ENCODE measurements at regions not wholly inside any gene's neighbourhood (a gene's known extent, or its start where the extent isn't known, plus 50 kb on each side); places are given as distances from the start of the nearest gene placed in this dataset.

DNA sequence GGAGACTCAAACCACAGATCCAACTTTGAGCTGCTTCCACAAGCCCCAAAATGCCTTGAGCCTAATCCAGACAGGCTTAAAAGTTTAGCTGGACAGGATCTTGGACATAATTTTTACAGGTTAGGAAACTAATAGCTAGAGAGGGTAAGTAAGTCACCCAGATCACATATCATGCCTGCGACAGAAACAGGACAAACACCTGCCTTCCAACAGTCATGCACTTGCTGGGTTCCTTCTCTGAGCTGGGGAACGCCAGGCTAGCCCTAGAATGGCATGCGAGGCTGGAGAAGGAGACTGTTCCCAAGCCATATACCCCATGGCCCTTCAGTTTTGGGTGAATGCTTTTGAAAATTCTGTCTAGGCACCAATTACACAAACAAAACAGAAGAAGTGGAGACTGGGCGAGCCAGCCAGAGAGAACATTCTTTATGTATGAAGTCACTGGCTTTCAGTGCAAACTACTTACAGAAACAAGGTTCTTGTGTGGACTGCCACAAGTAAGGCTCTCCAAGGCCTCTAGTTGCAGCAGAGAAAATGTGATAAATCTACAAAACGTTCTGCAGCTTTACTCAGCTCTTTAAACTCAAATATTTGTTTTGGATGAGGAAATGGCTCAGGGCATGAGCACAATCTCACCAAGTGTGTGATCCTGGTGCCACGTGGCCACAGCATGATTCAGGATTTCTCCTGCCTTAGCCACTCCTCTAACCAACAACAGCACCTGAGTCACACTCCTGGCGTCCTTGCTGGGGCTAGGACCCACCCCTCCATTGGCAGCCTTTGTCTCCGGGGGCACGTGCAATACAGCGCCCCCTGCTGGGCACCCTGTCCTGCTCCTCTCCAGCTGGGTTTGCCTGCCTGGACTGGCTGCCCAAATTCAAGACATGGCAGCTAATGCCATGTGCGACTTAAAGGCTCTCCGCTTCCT, 73.4 kb upstream of the UBL3 start:
- no peak for FAIRE-seq
- no peak for TF ChIP-seq POLR2A (IDR thresholded peaks at IDR 0.05; ENCODE audit: low read depth, low read length)
- peak; percentile 58 for DNase-seq (ENCODE audit: insufficient read length, low spot score)

DNA sequence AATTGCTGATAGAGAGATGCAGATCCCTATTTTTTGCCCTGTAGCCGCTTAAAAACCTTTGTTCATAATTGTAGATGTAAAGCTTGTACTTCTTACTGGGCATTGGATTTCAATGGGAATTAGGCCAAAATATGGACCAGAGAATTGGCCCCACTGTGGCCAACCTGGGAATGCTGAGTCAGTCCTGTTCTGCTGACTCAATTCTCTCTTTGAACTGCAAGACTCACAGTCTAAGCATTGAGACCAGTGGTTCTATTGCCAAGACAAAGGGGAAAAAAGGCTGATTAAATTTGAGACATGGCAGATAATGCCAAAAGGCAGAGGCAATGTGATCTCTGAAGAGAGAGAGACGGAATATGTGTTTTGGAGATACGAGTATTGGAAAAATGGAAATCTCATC, 72.5 kb upstream of the UBL3 start:
- no peak for TF ChIP-seq POLR2A (IDR thresholded peaks at IDR 0.05; ENCODE audit: low read depth, low read length)
- FAIRE-seq, result no peak

GRCh38 chr13:29922281-29922821, 71.9 kb upstream of the UBL3 start:
- FAIRE-seq, result no peak
- TF ChIP-seq POLR2A (IDR thresholded peaks at IDR 0.05; ENCODE audit: low read depth, low read length), result no peak
- no peak for DNase-seq (ENCODE audit: insufficient read length, low spot score)

More for the DNA sequence above, 72.5 kb upstream of the UBL3 start:
- no peak for DNase-seq (ENCODE audit: insufficient read length, low spot score)

DNA sequence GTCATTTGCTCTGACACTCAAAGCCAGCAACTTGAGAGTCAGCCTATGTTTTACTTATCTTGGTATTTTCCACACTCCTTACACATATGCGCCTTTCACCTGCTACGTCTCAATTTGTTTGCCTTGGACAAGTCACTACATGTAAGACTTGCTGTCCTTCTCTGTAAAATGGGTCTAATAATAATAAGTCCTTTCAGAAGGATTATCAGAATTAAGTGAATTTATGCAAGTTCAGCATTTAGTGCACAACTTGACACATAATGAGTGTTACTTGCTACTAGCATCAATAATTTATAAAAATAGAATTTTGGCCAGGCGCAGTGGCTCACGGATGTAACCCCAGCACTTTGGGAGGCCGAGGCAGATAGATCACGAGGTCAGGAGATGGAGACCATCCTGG, 71.1 kb upstream of the UBL3 start:
- TF ChIP-seq POLR2A (IDR thresholded peaks at IDR 0.05; ENCODE audit: low read depth, low read length), result no peak
- DNase-seq (ENCODE audit: insufficient read length, low spot score) (no peak), FAIRE-seq (no peak)

GRCh38 chr13:29920025-29920643, 69.7 kb upstream of the UBL3 start:
- TF ChIP-seq POLR2A (IDR thresholded peaks at IDR 0.05; ENCODE audit: low read depth, low read length), result no peak
- DNase-seq (ENCODE audit: insufficient read length, low spot score) (no peak), FAIRE-seq (no peak)

DNA sequence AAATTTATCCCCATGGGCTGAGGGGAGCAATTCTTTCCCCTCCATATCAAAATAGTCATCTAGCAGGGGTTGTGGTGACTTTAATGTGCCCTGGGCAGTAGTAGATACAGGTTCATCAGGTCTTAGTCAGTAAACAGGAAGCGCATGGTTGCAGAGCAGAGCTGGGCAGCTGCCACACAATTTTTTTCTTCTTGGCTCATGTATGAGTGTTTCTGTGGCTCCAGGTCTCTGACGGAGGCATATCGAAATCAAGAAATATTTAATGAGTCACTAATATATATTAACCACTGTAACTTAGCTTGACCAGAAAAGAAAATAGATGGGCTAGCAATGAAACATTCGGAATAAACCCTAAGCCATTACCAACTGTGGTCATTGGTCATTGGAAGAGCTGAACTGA, 68.4 kb upstream of the UBL3 start:
- no peak for TF ChIP-seq POLR2A (IDR thresholded peaks at IDR 0.05; ENCODE audit: low read depth, low read length)
- FAIRE-seq (no peak), DNase-seq (ENCODE audit: insufficient read length, low spot score) (no peak)

DNA sequence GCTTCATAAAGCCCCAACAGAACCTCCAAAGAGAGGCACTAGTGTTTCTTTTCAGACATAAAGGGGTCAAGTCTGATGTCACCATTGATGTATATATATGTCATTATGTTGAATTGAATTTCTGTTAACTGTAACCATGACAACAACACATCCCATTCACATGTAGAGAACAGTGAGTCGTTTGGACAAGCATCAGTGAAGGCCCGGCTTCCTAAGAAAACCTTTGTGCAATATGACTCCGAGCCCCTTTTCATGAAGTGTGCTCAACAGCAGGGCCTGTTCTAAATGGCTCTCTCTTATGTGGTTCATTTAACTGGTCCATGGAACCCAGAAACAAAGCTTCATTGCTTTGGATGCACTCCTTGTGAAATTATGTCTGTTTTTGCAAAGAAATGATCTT, 67.2 kb upstream of the UBL3 start:
- FAIRE-seq (no peak), DNase-seq (ENCODE audit: insufficient read length, low spot score) (no peak)

DNA sequence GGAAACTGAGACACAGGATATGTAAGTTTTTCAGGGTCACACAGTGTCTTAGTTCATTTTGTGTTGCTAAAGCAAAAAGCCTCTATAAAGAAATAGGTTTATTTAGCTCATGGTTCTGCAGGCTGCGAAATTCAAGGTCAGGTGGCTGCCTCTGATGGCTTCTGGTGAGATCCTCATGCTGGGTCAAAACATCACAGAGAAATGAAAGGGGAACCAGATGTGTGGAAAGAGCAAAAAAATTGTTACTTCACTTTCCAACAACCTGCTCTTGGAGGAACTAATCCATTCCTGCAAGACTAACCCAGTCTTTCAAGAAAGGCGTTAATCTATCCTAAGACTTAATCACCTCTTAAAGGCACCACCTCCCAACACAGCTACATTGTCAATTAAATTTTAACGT, 64.2 kb upstream of the UBL3 start:
- FAIRE-seq (no peak), DNase-seq (ENCODE audit: insufficient read length, low spot score) (no peak)
- no peak for TF ChIP-seq POLR2A (IDR thresholded peaks at IDR 0.05; ENCODE audit: low read depth, low read length)

More for the DNA sequence above, 67.2 kb upstream of the UBL3 start:
- no peak for TF ChIP-seq POLR2A (IDR thresholded peaks at IDR 0.05; ENCODE audit: low read depth, low read length)

DNA sequence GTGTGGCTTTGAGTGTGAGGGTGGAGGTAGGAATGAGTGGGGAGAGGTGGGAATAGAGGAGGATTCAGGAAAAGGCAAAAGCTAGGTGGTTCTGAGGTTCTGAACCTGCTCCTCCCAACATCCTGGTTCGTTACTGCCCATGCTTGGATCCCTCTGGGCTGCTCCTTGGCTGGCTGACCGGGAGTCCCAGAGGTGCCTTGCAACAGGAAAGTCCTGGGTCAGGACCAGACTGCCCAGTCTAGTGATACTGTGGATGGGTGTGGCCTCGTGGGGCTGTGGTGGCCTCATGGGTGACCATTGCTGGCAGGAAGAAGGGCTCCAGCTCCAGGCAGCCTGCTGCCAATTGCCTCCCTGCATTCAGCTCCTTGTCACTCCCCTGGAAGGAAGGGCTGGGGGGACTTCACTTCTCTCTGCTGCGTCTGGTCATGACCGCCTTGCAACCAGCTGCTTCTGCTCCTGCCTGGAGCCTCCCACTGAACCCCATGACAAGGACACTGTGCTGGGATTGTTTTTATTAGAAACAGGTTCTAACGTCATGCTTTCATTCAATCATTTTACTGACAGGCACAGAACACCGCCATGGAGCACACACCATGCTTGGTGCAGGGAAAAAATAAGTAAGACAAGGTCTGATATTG, 61.5 kb upstream of the UBL3 start:
- TF ChIP-seq POLR2A (IDR thresholded peaks at IDR 0.05; ENCODE audit: low read depth, low read length), result no peak
- no peak for DNase-seq (ENCODE audit: insufficient read length, low spot score)
- no peak for FAIRE-seq

- DNase-seq (ENCODE audit: insufficient read length, low spot score) (no peak), FAIRE-seq (no peak)
- no peak for TF ChIP-seq POLR2A (IDR thresholded peaks at IDR 0.05; ENCODE audit: low read depth, low read length)
Measured at GRCh38 chr13:29909975-29910674, 59.7 kb upstream of the UBL3 start.

GRCh38 chr13:29909081-29909730, 58.8 kb upstream of the UBL3 start:
- FAIRE-seq, result no peak
- TF ChIP-seq POLR2A (IDR thresholded peaks at IDR 0.05; ENCODE audit: low read depth, low read length), result no peak
- no peak for DNase-seq (ENCODE audit: insufficient read length, low spot score)

DNA sequence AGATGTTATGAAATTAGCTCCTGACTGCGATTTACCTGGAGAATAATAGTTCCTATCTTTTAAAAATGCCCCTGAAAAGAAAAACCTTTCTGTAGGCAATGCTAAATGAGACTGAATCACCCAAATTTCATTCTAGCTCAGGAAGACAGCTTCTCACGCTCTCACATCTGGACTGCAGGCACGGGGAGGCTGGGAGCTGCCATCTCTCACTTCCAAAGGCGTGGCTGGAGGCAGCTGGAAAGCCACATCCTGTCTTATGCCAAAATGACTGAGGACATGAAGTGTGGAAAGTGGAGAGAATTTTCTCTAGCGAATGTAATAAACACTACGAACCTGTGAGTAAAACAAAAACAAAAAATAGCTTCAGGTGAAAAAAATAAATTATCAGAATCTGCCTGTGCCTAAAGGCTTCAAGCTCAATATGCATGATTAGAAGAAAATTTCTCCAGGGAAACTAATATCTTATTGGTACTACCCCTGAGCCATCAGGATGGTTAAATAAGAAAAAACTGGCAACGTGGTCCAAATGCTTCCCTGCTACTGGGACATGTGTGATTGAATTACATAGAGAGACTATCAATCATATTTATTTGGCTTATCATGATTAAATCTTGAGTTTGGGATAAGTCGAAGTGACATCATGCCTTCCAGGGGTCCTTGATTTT, 58.1 kb upstream of the UBL3 start:
- no peak for FAIRE-seq
- TF ChIP-seq POLR2A (IDR thresholded peaks at IDR 0.05; ENCODE audit: low read depth, low read length), result no peak

DNA sequence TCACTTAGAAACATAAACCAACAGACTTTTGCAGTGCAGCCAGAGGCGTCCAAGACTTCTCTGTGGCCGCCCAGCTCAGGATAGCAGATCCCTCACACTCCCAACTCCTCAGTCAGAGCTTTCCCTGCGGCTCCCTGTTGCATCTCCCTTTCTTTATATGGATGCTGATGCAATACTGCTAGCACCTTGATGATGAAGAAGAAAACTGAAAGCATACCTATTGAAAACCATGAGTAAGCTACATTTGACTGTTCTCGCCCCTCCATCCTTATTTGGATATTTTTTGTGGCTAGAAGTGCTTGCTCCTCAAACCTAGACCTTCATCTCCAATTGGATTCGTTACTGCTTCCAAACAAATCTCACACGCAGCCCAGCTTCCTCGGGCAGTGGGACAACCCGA, 57.3 kb upstream of the UBL3 start:
- DNase-seq (ENCODE audit: insufficient read length, low spot score), result no peak
- TF ChIP-seq POLR2A (IDR thresholded peaks at IDR 0.05; ENCODE audit: low read depth, low read length), result no peak
- FAIRE-seq, result no peak

More for the DNA sequence above, 58.1 kb upstream of the UBL3 start:
- DNase-seq (ENCODE audit: insufficient read length, low spot score), result no peak

Data from H54 (cell line).